ENCODE measurements at regions not wholly inside any gene's neighbourhood (a gene's known extent, or its start where the extent isn't known, plus 50 kb on each side); places are given as distances from the start of the nearest gene placed in this dataset.

DNA sequence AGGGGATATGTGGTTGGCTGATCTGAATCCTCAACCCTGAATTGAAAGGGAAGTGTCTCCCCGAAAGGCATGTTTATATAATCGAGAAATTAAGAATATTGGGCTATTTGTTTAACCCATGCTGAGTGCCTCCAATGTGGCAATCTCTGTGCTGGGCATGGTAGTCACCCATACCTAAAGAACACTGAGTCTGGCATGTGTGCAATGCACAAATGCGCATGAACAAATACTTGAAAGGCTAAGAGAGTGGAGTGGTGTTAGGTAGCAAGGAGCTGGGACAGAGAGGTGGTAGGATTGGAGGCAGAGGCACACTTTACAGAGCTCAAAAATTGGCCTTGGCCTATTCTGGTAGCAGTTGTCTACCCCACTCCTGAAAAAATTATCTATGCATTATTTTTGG lies 645.1 kb upstream of the FAM98A start:
- no peak for TF ChIP-seq ASH2L (IDR thresholded peaks at IDR 0.05; ENCODE audit: borderline replicate concordance, low read depth)
- TF ChIP-seq, protein P1, sequence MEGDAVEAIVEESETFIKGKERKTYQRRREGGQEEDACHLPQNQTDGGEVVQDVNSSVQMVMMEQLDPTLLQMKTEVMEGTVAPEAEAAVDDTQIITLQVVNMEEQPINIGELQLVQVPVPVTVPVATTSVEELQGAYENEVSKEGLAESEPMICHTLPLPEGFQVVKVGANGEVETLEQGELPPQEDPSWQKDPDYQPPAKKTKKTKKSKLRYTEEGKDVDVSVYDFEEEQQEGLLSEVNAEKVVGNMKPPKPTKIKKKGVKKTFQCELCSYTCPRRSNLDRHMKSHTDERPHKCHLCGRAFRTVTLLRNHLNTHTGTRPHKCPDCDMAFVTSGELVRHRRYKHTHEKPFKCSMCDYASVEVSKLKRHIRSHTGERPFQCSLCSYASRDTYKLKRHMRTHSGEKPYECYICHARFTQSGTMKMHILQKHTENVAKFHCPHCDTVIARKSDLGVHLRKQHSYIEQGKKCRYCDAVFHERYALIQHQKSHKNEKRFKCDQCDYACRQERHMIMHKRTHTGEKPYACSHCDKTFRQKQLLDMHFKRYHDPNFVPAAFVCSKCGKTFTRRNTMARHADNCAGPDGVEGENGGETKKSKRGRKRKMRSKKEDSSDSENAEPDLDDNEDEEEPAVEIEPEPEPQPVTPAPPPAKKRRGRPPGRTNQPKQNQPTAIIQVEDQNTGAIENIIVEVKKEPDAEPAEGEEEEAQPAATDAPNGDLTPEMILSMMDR (IDR thresholded peaks at IDR 0.05 in 2 of 3, conservative IDR thresholded peaks at IDR 0.05 in 1 of 3; ENCODE audit: control insufficient read depth in 2 of 3, extremely low read depth in 1 of 3, insufficient read depth in 1 of 3, low read depth in 3 of 3, low read length in 3 of 3) = no peak
- no peak for TF ChIP-seq TCF7 (IDR thresholded peaks at IDR 0.05; ENCODE audit: borderline replicate concordance)
- TF ChIP-seq POLR2AphosphoS2 (IDR thresholded peaks at IDR 0.05; ENCODE audit: low read depth, low read length) = no peak
- TF ChIP-seq CBFB (IDR thresholded peaks at IDR 0.05; ENCODE audit: low read depth) = no peak
- TF ChIP-seq RB1 (IDR thresholded peaks at IDR 0.05; ENCODE audit: borderline replicate concordance) = no peak
- TF ChIP-seq, protein P2, sequence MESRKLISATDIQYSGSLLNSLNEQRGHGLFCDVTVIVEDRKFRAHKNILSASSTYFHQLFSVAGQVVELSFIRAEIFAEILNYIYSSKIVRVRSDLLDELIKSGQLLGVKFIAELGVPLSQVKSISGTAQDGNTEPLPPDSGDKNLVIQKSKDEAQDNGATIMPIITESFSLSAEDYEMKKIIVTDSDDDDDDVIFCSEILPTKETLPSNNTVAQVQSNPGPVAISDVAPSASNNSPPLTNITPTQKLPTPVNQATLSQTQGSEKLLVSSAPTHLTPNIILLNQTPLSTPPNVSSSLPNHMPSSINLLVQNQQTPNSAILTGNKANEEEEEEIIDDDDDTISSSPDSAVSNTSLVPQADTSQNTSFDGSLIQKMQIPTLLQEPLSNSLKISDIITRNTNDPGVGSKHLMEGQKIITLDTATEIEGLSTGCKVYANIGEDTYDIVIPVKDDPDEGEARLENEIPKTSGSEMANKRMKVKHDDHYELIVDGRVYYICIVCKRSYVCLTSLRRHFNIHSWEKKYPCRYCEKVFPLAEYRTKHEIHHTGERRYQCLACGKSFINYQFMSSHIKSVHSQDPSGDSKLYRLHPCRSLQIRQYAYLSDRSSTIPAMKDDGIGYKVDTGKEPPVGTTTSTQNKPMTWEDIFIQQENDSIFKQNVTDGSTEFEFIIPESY (IDR thresholded peaks at IDR 0.05) = no peak
- no peak for TF ChIP-seq POLR2AphosphoS5 (IDR thresholded peaks at IDR 0.05; ENCODE audit: low read length)
- TF ChIP-seq, protein P3, sequence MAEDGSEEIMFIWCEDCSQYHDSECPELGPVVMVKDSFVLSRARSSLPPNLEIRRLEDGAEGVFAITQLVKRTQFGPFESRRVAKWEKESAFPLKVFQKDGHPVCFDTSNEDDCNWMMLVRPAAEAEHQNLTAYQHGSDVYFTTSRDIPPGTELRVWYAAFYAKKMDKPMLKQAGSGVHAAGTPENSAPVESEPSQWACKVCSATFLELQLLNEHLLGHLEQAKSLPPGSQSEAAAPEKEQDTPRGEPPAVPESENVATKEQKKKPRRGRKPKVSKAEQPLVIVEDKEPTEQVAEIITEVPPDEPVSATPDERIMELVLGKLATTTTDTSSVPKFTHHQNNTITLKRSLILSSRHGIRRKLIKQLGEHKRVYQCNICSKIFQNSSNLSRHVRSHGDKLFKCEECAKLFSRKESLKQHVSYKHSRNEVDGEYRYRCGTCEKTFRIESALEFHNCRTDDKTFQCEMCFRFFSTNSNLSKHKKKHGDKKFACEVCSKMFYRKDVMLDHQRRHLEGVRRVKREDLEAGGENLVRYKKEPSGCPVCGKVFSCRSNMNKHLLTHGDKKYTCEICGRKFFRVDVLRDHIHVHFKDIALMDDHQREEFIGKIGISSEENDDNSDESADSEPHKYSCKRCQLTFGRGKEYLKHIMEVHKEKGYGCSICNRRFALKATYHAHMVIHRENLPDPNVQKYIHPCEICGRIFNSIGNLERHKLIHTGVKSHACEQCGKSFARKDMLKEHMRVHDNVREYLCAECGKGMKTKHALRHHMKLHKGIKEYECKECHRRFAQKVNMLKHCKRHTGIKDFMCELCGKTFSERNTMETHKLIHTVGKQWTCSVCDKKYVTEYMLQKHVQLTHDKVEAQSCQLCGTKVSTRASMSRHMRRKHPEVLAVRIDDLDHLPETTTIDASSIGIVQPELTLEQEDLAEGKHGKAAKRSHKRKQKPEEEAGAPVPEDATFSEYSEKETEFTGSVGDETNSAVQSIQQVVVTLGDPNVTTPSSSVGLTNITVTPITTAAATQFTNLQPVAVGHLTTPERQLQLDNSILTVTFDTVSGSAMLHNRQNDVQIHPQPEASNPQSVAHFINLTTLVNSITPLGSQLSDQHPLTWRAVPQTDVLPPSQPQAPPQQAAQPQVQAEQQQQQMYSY (CRISPR knock-in tag; IDR thresholded peaks at IDR 0.05) = no peak
- TF ChIP-seq RCOR1 (conservative IDR thresholded peaks at IDR 0.05; ENCODE audit: low read depth, low read length) = no peak
- TF ChIP-seq RFX5 (IDR thresholded peaks at IDR 0.05; ENCODE audit: low read depth, low read length) = no peak
- TF ChIP-seq RAD21 (IDR thresholded peaks at IDR 0.05; ENCODE audit: insufficient read depth, low read depth, low read length) = no peak
- TF ChIP-seq YY1 (IDR thresholded peaks at IDR 0.05; ENCODE audit: low read depth, low read length) = no peak

Data from GM12878 (cell line).